ENCODE measurements at regions not wholly inside any gene's neighbourhood (a gene's known extent, or its start where the extent isn't known, plus 50 kb on each side); places are given as distances from the start of the nearest gene placed in this dataset.

- TF ChIP-seq, protein P1, sequence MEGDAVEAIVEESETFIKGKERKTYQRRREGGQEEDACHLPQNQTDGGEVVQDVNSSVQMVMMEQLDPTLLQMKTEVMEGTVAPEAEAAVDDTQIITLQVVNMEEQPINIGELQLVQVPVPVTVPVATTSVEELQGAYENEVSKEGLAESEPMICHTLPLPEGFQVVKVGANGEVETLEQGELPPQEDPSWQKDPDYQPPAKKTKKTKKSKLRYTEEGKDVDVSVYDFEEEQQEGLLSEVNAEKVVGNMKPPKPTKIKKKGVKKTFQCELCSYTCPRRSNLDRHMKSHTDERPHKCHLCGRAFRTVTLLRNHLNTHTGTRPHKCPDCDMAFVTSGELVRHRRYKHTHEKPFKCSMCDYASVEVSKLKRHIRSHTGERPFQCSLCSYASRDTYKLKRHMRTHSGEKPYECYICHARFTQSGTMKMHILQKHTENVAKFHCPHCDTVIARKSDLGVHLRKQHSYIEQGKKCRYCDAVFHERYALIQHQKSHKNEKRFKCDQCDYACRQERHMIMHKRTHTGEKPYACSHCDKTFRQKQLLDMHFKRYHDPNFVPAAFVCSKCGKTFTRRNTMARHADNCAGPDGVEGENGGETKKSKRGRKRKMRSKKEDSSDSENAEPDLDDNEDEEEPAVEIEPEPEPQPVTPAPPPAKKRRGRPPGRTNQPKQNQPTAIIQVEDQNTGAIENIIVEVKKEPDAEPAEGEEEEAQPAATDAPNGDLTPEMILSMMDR (IDR thresholded peaks at IDR 0.05): no peak
- TF ChIP-seq POLR2A (IDR thresholded peaks at IDR 0.05): no peak
Measured at GRCh38 chr6:93036835-93037234, 382.5 kb downstream of the EPHA7 start.

Data from breast epithelium (tissue), 3 donors.